Activated gamma-delta T cell treated with Interleukin-2 at 50 U/mL for 16 hours (primary cell): ENCODE measurements at regions not wholly inside any gene's neighbourhood (a gene's known extent, or its start where the extent isn't known, plus 50 kb on each side); places are given as distances from the start of the nearest gene placed in this dataset.
"Not testable (repeated sequence)": the region's sequence is repeated elsewhere in the genome, so short reads cannot be mapped to it uniquely, and the experiment has no call there.

Experiments used
- DNase-seq: peaks from one replicate; pipeline ENCODE4 v3.0.0-alpha.2; 2020

DNA sequence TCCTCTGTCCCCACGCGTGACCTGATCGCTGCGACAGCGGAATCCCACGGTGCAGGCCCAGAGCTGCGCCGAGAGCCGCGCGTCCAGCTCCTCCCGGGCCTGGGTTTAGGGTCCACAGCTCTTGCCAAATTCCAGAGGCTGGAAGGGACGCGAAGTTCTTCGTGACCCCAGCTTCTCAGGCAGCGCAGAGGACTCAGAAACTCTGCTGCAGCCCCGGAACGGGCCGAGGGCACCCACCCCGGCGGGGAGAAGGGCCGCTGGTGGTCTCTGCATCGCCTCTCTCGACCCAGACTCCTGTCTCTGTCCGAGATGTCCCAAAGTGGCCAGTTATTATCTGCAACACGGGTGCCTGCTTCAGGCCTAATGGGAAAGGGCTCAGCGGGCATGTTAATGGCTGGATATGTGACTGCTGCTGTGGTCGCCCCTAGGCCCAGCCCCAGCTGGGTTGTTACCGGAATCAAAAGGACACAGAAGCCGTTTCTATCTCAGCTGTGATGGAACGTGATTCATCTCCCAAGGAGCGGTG is 236.4 kb downstream of the VRK1 start:
- no peak for DNase-seq

DNA sequence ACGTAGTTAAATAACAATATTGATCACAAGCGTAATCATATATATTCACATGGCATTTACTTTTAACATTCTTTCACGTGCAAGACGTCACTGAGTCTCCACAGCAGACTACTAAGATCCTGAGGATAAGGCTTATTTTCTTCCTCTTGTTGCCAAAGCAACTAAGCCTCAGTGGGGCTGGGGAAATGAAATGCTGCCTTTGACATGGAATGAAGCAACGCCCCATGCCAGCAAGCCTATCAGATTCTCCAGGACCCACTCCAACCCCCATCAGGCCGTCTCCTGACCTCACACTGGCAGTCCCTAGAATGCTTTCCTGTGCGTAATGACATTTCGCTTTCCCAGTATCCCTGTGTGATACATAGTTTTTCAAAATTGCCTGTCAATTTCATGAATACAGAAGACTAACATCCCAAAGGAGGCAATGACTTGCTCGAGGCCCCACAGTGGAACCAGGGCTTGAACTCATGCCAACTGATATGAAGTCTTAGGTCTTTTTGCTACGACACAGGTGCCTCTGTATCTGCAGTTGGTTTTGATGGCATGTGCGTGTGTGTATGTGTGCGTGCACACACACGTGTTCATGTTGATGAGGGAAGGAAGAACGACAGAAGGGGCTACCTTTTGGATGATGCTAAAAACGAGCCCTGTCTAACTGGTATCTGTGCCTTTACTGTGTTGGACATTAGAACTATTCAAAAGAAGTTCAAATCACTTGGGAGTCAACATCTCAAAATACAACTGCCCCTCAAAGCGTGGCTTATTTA is 239.1 kb downstream of the VRK1 start:
- no peak for DNase-seq

DNA sequence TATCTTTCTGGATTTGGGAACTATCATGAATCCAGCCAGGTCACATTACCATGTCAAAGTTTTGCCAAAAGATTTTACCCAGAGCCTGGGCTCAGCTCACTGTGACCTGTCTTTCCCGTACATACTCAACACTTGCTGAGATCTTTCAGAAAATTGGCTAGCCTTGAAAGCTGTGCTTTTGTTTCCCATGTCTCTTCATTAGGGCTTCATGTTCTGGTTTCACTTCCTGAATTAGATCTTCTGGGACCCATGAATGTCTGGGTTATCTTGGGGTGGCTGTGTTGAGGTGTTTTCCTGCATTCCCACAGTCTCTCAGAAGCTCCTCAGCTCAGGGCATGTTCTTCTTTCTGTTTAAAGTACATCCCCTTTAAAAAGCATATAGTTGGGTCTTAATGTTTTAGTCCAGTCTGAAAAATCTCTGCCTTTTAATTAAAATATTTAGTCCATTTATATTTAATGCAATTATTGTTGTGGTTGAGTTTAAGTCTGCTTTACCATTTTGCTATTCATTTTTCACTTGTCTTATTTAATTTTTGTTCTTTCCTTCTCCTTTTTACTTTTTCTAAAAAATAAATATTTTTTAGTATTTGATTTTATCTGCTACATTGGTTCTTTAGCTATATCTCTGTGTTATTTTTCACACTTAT is 242.7 kb downstream of the VRK1 start:
- no peak for DNase-seq

DNA sequence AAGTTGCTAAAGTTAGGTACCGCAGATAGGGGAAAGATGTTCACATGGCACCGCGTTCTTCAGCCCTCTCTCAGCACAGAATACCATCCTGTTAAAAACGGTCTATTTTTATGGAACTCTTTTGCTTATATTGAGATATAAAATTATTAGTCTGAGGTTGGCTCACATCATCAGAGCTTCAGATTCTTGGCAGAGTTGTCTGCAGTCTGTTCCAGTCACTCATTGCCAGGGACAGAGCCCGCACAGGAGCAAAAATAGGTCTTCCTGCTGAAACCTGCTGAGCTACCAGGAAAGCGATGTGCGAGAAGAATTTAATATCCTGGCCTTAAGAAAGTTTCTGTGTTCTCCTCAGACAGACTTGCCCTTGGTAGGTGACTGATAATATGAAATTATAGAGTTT is 249.8 kb downstream of the VRK1 start:
- DNase-seq = no peak

DNA sequence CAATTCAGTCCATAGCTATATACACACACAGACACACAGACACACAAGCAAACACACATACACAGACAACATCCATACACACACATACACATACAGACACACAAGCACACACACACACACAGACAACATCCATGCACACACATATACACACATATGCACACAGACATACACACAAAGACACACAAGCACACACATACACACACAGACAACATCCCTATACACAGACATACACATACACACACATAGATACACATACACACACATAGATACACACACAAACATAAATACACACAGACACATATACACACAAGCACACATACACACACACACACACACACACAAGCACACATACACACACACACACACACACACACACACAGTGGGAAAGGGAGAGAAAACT is 254.8 kb downstream of the VRK1 start:
- no peak for DNase-seq

DNA sequence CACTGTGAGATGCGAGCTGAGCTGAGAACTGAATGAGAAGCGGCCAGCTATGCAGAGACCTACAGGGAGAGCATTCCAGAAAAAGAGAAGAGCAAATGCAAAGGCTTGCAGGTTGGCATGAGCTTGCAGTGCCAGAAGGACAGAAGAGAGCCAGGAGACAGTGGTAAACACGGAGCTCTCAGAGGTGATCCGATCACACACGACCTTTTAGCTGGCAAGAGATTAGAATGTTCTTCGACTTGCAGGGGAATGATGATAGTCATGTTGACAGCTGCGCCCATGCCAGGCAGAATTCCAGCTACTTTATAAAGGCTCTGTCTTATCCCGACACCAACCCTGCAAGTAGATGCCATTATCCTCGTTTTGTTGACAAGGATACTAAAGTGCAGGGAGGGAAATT is 256.8 kb downstream of the VRK1 start:
- no peak for DNase-seq

DNA sequence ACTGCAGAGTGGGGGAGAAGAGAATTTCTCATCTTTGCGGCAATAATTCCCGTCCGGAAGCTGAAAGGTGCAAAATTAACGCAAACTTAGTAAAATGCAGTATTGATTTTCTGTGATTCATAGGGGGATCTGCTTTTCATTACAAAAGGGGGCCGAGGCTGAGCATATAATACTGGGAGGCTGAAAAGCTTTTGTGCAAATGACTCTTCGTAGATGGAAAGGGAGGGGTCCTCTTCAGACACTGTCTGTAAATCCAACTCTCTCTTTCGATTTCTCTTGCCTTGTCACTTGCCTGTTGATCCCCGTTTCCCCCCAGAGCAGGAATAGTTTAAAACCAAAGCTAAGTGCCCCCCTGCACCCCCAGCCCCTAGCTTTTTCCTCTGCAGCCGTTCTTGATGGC is 258.2 kb downstream of the VRK1 start:
- no peak for DNase-seq

DNA sequence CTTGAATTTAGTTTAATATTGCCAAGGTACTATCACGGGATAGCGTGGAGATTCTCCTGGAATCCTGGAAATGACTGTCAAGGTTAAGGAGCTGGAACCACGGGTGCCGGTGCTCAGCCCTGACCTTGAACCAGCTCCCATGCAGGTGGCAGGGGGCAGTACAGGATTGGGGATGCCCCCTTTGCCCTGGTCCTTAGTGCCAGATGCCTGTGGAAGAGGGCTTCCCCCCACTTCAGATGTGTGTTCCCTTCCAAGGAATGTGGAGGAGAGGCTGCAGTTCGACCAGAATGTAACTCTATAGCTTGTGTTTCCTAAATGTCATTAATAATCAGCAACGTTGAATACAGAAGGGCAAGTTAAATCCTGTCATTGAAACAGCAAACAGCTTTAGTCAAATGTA is 258.9 kb downstream of the VRK1 start:
- DNase-seq = no peak

DNA sequence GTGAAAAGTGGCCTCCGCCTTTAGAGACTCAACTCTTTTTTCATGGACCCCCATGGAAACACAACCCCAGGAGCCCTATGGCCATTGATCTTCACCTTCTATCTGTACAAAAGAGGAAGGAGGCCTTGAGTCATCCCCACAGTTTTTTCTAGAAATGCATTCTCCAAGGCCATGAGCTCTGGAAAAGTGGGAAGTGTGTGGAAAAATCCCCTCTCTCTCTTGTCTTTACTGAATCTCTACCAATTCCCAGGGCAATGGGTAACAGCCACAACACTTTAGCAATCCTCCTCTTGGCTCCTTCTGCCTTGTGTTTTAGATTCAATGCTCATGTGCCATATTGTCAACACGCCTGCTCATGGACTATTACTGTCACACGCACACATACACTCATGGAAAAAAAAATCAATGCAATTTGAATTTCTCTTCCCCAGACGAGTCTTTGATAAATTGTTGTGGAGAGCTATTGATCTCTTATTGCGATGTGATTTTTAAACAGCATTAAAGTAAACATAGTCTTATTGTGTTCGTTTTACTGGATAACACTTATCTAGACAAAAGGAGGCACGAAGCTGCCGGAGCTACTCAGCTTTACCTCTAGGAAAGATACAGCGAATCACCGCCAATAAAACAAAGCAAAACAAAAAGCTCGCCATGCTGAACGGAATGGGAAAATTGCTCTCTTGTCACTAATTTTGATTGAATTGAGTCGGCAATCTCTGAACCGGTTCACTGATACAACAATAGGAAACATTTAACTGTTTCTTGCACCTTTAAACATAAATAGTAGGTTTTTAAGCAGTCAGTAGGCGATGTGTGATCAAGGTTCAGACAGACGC is 260.3 kb downstream of the VRK1 start:
- DNase-seq = no peak

DNA sequence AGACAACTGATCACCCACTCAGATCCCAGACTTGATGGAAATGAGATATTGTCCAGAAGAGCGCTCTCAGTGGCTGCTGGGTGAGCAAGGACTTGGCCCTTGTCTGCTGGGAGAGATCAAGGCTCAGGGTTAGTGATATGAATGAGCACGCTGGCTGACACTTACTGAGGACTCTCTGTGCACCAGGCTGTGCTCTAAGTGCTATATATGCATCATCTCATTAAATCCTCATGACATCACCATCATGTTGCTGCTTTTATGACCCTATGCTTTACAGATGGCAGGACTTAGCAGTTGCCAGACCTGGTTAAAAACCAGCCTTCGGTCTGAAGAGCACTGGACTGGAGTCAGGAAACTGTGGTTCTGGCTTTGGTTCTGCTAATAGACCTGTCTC is 260.9 kb downstream of the VRK1 start:
- DNase-seq = no peak

DNA sequence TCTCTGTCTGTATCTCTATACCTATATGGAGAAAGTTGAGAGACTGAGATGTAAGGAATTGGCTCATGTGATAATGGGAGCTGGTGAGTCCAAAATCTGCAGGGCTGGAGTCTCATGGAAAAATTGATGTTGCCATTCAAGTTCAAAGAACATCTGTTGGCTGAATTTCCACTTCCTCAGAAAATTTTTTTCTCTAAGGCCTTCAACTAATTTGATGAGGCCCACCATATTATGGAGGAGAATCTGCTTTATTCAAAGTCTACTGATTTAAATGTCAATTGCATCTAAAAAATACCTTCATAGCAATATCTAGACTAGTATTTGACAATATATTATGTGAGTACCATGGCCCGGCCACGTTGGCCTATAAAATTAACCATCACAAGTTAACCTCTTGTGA is 261.4 kb downstream of the VRK1 start:
- DNase-seq = no peak

DNA sequence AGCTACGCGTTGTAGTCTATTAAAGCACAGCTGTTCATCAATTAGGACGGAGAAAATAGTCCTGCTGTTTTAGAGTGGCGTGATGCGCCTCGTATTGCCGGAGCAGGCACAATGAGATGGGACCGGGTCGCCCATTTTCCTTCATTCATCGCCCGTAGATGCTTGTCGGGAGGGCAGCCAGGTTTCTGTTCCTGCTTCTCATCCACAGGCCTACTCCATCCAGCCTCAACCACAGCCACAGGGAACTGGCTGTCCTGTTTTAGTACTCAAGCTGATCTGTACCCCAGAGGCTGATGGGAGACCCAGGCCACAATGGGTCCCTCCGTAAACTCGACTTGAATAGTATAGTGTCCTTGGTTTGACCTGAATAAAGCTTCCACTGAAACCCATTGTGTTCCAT is 264.0 kb downstream of the VRK1 start:
- DNase-seq = no peak

DNA sequence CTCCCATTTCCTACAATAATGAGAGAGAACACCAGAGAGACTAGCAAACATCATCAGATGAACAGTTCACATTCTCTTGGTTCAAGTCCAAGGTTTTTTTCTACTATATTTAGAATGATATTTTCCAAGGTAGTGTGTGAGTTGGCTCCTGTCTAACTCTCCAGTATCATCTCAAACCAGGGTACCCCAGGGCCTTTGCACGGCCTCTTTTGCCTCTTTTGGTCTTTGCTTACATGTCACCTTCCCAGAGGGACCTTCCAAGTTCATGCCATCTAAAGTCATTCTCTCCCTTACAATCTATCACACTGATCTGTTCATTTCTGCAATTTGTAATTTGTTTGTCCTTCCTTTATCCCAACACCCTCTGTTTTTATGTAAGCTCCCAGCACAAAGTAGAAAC is 264.5 kb downstream of the VRK1 start:
- no peak for DNase-seq

DNA sequence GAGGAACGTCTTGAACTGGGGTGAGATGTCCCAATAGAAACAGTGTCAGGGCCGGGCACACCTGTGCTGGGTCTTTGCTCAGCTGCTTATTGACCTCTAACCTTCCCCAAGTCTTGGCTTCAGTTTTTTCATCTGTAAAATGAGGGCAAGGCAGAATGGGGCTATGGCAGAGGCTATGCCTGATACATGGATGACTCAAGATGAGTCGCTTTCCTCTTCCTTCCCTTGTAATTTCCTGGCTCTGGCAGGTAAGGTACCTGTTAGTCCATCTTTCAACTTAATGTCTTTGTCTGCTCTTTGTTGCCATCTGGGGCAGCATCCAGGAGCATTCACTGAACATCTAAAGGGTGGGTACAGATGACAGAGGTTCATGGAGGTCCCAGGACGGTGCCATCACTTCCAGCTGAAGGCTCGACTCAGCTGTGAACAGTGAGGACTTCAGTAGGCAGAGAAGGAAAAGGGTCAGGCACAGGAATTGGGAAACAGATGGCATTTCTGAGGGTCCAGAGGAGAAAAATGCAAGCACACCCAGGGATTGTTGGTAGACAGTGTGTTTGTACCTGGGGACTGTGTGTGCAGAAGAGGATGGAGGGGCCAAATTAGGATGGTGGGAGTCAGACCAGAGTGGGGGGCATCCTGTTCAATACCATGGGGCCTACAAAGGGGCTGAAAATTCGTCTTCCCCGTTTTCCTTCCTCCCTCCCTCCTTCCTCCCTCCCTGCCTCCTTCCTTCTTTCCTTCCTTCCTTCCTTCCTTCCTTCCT is 268.3 kb downstream of the VRK1 start:
- DNase-seq = no peak

DNA sequence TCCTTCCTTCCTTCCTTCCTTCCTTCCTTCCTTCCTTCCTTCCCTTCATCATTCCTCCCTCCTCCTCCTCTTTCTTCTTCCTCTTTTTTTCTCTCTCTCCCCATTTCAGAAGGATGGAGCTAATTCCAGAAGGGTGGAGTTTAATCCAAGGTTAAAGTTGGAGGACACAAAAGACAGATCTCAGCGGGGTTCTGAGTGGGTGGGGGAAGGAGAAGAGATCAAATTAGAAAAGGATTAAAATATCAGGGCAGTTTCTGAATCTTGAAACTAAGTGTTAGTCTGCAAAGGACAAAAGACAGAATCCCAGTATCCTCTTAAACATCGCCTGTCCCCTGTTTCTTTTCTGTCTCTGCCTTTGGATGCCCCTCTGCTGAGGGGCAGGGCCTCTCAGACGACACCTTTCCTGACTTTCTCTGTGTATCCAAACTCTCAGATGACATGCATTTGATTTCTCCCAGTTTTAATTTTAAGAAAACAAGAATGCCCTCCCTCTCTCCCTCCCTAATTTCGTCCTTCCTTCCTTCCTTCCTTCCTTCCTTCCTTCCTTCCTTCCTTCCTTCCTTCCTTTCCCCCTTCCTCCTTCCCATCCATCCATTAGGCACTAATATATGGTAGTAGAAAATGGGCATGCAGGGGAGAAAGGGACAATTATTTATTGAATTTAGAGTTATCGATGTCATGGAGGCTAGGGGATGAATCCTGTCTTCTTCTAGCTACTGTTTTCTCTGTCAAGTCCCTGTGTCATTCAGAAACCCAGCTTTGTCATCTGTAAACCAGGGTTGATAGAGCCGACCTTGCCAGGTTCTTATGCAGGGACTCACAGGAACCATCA is 269.1 kb downstream of the VRK1 start:
- DNase-seq = no peak

DNA sequence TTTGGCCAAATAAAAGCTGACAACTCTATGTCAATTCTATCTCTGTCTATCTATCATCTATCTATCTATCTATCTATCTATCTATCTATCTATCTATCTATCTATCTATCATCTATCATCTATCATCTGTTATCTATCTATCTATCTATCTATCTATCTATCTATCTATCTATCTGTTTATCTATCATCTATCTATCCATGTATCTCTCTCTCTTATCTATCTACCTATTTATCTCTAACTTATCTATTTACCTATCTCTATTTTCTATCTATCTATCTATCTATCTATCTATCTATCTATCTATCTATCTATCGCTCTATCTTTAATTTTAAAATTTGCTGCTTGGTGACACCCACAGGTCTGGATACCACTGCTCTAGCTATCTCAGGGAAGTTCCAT is 271.1 kb downstream of the VRK1 start:
- DNase-seq = not testable (repeated sequence)

DNA sequence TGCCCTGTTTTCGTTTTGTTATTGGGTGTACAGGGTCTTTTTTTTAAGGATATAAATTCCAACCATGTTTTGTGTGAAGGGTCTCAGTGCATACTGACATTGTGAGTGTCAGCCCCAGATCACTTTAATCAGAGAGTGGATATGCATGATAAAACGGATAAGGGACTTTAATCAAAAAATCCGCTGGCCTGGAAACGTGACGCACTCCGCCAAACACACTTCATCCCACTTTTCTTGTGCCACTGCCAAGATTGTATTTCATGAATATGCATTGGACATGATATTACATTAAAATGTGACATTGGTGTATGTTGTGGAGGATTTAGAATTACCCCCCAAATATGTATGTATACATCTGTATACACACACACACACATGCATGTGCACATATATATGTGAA is 273.1 kb downstream of the VRK1 start:
- DNase-seq = no peak

DNA sequence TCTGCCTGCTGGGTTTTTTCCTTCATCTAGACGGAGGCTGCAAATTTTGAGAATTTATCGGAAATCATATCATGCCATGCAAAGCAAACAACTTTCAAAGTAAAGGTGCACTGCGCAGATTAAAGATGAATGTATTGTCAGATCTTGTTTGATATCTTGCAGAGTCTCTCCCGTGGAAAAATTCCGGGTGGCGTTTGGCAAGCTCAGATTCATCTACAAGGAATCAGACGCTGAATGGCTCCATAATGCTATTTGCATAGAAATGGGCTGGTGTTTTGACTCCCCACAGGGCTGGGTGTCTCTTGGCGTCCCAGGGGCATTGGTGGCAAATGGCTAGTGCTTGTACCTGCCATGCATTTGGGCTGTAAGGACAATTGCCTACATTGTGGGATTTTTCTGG is 274.0 kb downstream of the VRK1 start:
- DNase-seq = no peak

DNA sequence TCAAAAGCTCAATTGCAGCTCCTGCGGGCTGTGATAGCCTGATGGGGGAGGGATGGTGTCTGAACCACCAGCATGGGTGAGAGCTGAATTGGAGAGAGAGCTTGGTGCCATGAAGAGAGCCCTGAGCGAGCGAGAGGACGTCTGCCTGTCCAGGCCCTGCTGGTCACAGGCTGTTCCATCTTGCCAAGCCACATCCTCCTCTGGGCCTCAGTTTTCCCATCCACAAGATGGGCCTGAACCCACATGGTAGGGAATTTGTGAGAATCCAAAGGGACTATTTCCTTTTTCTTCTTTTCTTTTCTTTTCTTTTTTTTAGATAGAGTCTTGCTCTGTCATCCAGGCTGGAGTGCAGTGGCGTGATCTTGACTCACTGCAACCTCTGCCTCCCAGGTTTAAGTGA is 276.4 kb downstream of the VRK1 start:
- DNase-seq = no peak

DNA sequence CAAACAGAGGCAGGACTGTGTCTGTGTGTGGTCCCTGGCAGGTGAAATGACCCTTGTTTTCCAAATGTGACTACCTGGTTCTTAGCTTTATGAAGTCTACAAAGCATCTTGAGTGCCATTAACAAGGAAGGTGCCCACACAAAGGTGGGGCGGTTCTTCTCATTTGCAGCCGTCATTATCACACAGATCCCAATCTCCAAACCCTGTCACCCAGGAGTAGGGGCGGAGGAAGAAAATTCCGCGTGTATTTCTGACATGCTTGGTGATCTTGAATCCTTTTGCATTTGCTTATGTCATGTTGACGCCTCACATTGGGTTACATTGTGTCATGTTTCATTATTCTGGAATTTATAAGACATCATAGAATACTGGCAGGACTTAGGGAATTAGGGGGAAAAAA is 277.3 kb downstream of the VRK1 start:
- DNase-seq = no peak

DNA sequence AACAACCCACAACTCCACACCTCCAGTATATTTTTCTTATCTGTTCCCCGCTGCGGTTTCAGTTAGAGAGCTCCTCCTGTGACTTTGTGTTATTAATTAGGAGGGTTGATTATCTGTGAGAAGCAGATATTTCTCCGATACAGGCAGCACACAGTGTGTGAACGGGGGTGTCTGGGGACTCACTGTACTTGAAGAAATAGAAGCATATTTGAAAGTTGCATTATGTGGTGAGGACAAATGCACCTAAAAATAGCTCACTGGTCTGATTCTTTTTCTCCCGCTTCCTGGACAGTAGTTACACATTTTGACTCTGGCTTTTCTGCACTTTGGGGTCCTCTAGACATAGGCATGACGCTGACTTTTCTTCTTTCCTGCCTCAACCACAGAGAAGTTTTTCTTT is 277.7 kb downstream of the VRK1 start:
- DNase-seq = no peak

DNA sequence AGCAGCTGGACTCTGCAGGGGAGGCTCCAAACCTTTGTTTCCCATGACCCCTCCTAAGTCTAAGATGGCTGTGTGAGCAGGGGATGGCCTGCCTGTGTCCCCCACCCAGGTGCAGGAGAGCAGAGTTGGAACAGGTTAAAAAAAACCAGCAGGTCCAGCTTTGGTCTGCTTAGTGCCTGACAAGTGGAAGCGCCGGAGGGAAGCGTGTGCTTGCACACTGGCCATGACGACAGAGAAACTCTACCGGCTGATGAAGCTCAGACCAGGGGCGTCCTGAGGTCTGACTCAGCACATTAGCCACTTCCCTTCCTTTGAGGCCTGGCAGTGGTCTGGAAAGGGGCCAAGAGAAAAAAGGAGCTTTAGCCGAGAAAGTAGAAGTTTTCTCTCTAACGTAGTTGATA is 280.1 kb downstream of the VRK1 start:
- DNase-seq = peak; percentile 26
